Adrenal gland (tissue), 5 donors: ENCODE measurements at regions not wholly inside any gene's neighbourhood (a gene's known extent, or its start where the extent isn't known, plus 50 kb on each side); places are given as distances from the start of the nearest gene placed in this dataset.

ENCODE experiments used
- CTCF ChIP-seq, 6 experiments: fragments of 450-650 bp in 4 of 6; fragments of 200-600 bp in 2 of 6; sonication (generic) in 1 of 6; IDR thresholded peaks; 1 replicate in 5 of 6; 2 replicates in 1 of 6; pipeline versions ENCODE4 v1.5.1 to v1.8.0; 2016 to 2021; ENCODE audit warnings: antibody characterized with exemption in 6 of 6, mild to moderate bottlenecking in 2 of 6, moderate library complexity in 1 of 6
- POLR2A ChIP-seq, 2 donors: fragments of 450-650 bp; IDR thresholded peaks; one replicate each; pipeline ENCODE4 v1.6.1; 2017; ENCODE audit warnings: antibody characterized with exemption in 2 of 2, mild to moderate bottlenecking in 2 of 2, moderate library complexity in 1 of 2
- donor health status: DM: no; HTN: no; CAD: no.

DNA sequence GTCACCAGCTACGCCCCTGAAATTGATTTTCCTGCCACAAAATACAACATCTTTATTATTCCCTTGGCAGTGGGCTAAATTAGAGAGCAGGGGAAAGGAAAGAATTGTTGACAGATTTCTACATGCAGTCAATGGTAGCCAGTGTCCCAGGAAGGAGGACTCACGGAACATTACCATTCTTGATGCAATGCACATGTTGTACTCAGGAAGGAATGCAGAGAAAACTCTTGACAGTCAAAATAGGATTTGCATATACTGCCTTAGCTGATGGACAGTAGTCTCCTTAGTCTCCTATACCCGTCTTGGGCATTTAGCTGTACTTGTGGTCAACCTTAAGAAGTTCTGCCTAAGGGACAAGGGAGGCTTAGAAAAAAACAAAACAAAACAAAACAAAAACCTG lies 158.0 kb upstream of the GYPA start:
- TF ChIP-seq CTCF (IDR thresholded peaks at IDR 0.05) (no peak), POLR2A (IDR thresholded peaks at IDR 0.05) (no peak)
